ENCODE measurements at regions not wholly inside any gene's neighbourhood (a gene's known extent, or its start where the extent isn't known, plus 50 kb on each side); places are given as distances from the start of the nearest gene placed in this dataset.

GRCh38 chr7:26492816-26493215 lies 201.2 kb downstream of the SNX10 start:
- Mint-ChIP-seq H3K27ac (no peak overlapping the region), H3K27me3 (peaks cover 5% of the 10 kb centered on the region), H3K4me3 (no peak overlapping the region), H3K4me1 (no peaks in the 10 kb centered on the region), H3K9me3 (no peaks in the 10 kb centered on the region), H3K36me3 (ENCODE audit: low read depth) (no peaks in the 10 kb centered on the region)
- intact Hi-C loops (cut with micrococcal nuclease): no loop called here
- ChIA-PET POLR2A (no interaction called here), CTCF (interaction anchor here (1.6 kb wide), 1 partner anchor 8 kb away, joined by 5 read pairs; no protein-coding TSS in a partner anchor)
- TF ChIP-seq, protein P1, sequence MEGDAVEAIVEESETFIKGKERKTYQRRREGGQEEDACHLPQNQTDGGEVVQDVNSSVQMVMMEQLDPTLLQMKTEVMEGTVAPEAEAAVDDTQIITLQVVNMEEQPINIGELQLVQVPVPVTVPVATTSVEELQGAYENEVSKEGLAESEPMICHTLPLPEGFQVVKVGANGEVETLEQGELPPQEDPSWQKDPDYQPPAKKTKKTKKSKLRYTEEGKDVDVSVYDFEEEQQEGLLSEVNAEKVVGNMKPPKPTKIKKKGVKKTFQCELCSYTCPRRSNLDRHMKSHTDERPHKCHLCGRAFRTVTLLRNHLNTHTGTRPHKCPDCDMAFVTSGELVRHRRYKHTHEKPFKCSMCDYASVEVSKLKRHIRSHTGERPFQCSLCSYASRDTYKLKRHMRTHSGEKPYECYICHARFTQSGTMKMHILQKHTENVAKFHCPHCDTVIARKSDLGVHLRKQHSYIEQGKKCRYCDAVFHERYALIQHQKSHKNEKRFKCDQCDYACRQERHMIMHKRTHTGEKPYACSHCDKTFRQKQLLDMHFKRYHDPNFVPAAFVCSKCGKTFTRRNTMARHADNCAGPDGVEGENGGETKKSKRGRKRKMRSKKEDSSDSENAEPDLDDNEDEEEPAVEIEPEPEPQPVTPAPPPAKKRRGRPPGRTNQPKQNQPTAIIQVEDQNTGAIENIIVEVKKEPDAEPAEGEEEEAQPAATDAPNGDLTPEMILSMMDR (IDR thresholded peaks at IDR 0.05): no peak
- no peak for ATAC-seq (ENCODE audit: low read depth)
- no peak for DNase-seq

DNA sequence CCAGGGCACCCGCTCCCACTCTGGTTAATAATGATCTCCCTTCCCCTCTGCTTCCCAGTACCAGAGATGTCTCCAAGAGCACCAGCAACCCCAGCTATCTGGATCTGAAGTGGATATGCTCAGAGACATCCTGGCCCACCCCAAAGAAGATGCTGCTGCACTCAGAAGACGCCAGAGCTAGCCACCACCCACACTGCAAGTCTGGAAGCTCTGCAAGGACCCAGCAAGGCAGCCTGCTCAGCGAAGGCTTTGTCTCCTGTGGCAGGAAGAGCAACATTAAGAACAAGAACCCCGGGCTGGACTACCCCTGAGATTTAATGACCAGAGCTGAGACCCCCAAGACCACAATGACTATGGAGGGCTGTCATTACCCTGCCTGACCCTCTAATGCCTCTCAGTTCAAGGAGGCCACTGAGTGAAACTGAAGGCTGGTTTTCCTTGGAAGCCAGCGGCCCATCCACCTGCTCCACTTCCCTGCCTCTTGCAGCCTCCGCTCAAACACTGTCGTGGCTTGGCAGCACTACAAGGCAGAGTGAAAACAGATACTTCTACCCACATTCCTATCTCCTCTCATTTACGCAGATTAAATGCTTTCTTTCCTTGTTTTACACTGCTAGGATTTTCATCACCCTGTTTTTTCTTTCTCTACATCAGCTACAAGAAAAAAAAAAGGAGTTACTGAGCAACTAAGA lies 202.2 kb downstream of the SNX10 start:
- TF ChIP-seq, protein P1 (IDR thresholded peaks at IDR 0.05): no peak
- Mint-ChIP-seq H3K27me3 (peaks cover 2% of the 10 kb centered on the region), H3K9me3 (no peaks in the 10 kb centered on the region), H3K4me1 (no peaks in the 10 kb centered on the region), H3K36me3 (ENCODE audit: low read depth) (no peaks in the 10 kb centered on the region), H3K27ac (no peak overlapping the region), H3K4me3 (no peak overlapping the region)
- no peak for ATAC-seq (ENCODE audit: low read depth)
- CTCF ChIA-PET: no interaction called here
- POLR2A ChIA-PET: no interaction called here
- no peak for DNase-seq
- intact Hi-C loops (cut with micrococcal nuclease): no loop called here

- intact Hi-C loops (cut with micrococcal nuclease): no loop called here
- TF ChIP-seq, protein P1 (IDR thresholded peaks at IDR 0.05): no peak
- ChIA-PET CTCF (interaction anchor here (0.6 to 1.1 kb wide), 3 partner anchors 118 to 603 kb away, joined by 3 to 6 read pairs (median 4); no protein-coding TSS in a partner anchor), POLR2A (no interaction called here)
- H3K27me3 Mint-ChIP-seq: no peaks in the 10 kb centered on the region
- H3K4me1 Mint-ChIP-seq: no peaks in the 10 kb centered on the region
- ATAC-seq (ENCODE audit: low read depth): no peak
- no peaks in the 10 kb centered on the region for H3K9me3 Mint-ChIP-seq
- no peak overlapping the region for H3K27ac Mint-ChIP-seq
- no peak for DNase-seq
- H3K4me3 Mint-ChIP-seq: no peak overlapping the region
- no peaks in the 10 kb centered on the region for H3K36me3 Mint-ChIP-seq (ENCODE audit: low read depth)
These were observed 203.9 kb downstream of the SNX10 start for GRCh38 chr7:26495569-26495968.

- no peak for DNase-seq
- Mint-ChIP-seq H3K4me3 (no peak overlapping the region), H3K27ac (no peak overlapping the region), H3K36me3 (ENCODE audit: low read depth) (no peaks in the 10 kb centered on the region), H3K4me1 (no peaks in the 10 kb centered on the region), H3K9me3 (no peaks in the 10 kb centered on the region), H3K27me3 (peaks cover 3% of the 10 kb centered on the region)
- intact Hi-C loops (cut with micrococcal nuclease): no loop called here
- ChIA-PET CTCF (interaction anchor here (1.1 to 2.9 kb wide), 4 partner anchors 121 to 605 kb away, joined by 3 to 16 read pairs (median 6); no protein-coding TSS in a partner anchor), POLR2A (no interaction called here)
- TF ChIP-seq, protein P1 (IDR thresholded peaks at IDR 0.05): no peak
- ATAC-seq (ENCODE audit: low read depth): no peak
These were observed 206.3 kb downstream of the SNX10 start for GRCh38 chr7:26497801-26498596.

GRCh38 chr7:26499315-26499897 lies 207.7 kb downstream of the SNX10 start:
- intact Hi-C loops (cut with micrococcal nuclease): no loop called here
- Mint-ChIP-seq H3K27me3 (peaks cover 10% of the 10 kb centered on the region), H3K4me1 (no peaks in the 10 kb centered on the region), H3K9me3 (no peaks in the 10 kb centered on the region), H3K4me3 (no peak overlapping the region), H3K27ac (no peak overlapping the region), H3K36me3 (ENCODE audit: low read depth) (no peaks in the 10 kb centered on the region)
- POLR2A ChIA-PET: no interaction called here
- DNase-seq (no peak), ATAC-seq (ENCODE audit: low read depth) (no peak)
- TF ChIP-seq, protein P1 (IDR thresholded peaks at IDR 0.05): no peak
- CTCF ChIA-PET: interaction anchor here (1.1 to 2.9 kb wide), 2 partner anchors 122 to 130 kb away, joined by 8 to 16 read pairs; no protein-coding TSS in a partner anchor

Measured in activated B cell treated with CpG ODN at 0.5 μM for 24 hours (primary cell).